Neuron (in vitro differentiated cells): ENCODE measurements at regions not wholly inside any gene's neighbourhood (a gene's known extent, or its start where the extent isn't known, plus 50 kb on each side); places are given as distances from the start of the nearest gene placed in this dataset.
"Not testable (repeated sequence)": the region's sequence is repeated elsewhere in the genome, so short reads cannot be mapped to it uniquely, and the experiment has no call there.

Experiments used
- H2AFZ ChIP-seq: one replicate; pipeline ENCODE4 v1.6.1; 2013; ENCODE audit warnings: low read depth, mild to moderate bottlenecking, inconsistent platforms, low read length, moderate library complexity
- H3K27me3 ChIP-seq: one replicate; pipeline ENCODE4 v1.6.1; 2013; ENCODE audit warnings: low read length; ENCODE audit not compliant: insufficient read depth
- H3K36me3 ChIP-seq: one replicate; pipeline ENCODE4 v1.6.1; 2013; ENCODE audit warnings: low read length; ENCODE audit not compliant: insufficient read depth
- H3K4me1 ChIP-seq: one replicate; pipeline ENCODE4 v1.6.1; 2013; ENCODE audit warnings: low read length; ENCODE audit not compliant: insufficient read depth
- H3K4me3 ChIP-seq: 2 replicates; pipeline ENCODE4 v1.5.1; 2013; ENCODE audit warnings: mild to moderate bottlenecking, low read length, moderate library complexity
- H3K9me3 ChIP-seq: one replicate; pipeline ENCODE4 v1.6.1; 2013; ENCODE audit warnings: low read length

DNA sequence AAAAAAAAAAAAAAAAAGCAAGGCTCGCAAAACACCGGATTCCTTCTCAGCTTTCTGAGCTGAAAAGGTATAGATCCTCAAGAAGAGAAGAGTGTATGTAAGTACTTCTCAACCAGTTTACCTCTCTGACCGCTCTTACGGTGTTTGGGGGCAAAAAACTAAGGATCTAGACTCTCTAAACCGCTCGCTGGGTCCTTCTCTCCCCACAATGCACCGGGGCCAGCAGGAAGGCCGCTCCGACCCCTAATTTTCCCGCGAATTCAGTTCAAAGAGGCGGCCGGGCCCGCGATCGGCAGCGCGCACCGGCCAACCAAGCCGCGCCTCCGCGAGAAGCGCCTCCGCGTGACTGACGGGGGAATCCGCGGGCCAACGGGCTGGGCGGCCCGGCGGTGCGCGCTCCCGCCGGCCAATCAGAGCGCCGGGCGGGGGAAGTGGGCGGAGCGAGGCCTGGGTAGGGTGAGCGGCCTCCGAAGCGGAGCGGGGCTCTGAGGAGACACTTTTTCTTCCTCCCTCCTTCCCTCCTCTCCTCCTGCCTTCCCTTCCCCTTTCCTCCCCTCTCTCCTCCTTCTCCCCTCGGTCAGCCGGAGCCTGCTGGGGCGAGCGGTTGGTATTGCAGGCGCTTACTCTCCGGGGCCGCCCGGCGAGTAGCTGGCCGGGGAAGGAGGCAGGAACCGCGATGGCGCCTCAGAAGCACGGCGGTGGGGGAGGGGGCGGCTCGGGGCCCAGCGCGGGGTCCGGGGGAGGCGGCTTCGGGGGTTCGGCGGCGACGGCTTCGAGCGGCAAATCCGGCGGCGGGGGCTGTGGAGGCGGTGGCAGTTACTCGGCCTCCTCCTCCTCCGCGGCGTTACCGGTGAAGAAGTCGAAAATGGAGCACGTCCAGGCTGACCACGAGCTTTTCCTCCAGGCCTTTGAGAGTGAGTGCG, 93.0 kb downstream of the CRLF3 start:
- not testable (repeated sequence) for H3K27me3 ChIP-seq, H3K9me3 ChIP-seq, H3K4me1 ChIP-seq, H3K36me3 ChIP-seq
- Histone ChIP-seq H2AFZ (peak overlapping the region; percentile 67), H3K4me3 (peak overlapping the region; percentile 100)

DNA sequence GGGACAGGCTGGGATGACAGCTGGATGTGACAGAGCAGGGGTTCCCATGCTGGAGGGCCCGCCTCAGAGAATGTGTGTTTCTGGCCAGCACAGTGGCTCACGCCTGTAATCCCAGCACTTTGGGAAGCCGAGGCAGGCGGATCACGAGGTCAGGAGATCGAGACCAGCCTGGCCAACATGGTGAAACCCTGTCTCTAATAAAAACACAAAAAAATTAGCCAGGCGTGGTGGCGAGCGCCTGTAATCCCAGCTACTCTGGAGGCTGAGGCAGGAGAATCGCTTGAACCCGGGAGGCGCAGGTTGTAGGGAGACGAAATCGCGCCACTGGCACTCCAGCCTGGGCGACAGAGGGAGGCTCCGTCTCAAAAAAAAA, 93.7 kb downstream of the CRLF3 start:
- H3K4me1 ChIP-seq, H3K27me3 ChIP-seq, H3K36me3 ChIP-seq, H3K9me3 ChIP-seq: not testable (repeated sequence)
- Histone ChIP-seq H2AFZ (peak overlapping the region; percentile 67), H3K4me3 (peak overlapping the region; percentile 61)

DNA sequence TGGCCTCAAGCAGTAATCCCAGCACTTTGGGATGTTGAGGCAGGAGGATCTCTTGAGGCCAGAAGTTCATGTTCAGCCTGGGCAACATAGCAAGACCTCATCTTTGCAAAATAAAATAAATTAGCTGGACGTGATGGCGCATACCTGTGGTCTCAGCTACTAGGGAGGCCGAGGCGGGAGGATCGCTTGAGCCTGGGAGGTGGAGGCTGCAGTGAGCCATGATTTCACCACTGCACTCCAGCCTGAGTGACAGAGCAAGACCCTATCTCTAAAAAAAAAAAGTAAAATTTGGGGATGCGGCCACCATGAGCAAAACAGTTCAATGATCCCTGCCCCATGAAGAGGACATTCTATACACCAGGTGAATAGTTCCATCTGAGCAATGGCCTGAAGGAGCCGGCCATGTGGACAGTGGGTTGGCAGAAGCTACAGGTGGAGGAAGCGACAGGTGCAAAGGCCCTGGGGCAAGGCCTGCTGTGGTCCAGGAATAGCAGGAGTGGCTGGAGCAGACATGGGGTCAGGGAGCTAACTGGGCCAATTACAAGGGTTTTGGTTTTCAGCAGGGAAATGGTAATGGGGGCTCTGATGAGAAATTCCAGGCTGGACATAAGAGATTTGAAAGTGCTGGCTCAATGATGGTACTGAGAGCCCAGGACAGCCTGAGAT, 94.2 kb downstream of the CRLF3 start:
- H2AFZ ChIP-seq, H3K4me3 ChIP-seq, H3K9me3 ChIP-seq: not testable (repeated sequence)

GRCh38 chr17:30729471-30730170, 94.9 kb downstream of the CRLF3 start:
- not testable (repeated sequence) for H3K27me3 ChIP-seq, H3K36me3 ChIP-seq, H3K4me1 ChIP-seq, H2AFZ ChIP-seq, H3K4me3 ChIP-seq, H3K9me3 ChIP-seq

More for the DNA sequence above, 94.2 kb downstream of the CRLF3 start:
- H3K36me3 ChIP-seq, H3K4me1 ChIP-seq, H3K27me3 ChIP-seq: not testable (repeated sequence)

GRCh38 chr17:30727517-30727916, 97.0 kb downstream of the CRLF3 start:
- H3K27me3 ChIP-seq, H3K4me3 ChIP-seq, H3K4me1 ChIP-seq, H2AFZ ChIP-seq, H3K9me3 ChIP-seq, H3K36me3 ChIP-seq: not testable (repeated sequence)

- not testable (repeated sequence) for H3K4me3 ChIP-seq, H3K9me3 ChIP-seq, H3K36me3 ChIP-seq, H3K27me3 ChIP-seq, H2AFZ ChIP-seq, H3K4me1 ChIP-seq
Measured at GRCh38 chr17:30726734-30727133, 97.8 kb downstream of the CRLF3 start.

DNA sequence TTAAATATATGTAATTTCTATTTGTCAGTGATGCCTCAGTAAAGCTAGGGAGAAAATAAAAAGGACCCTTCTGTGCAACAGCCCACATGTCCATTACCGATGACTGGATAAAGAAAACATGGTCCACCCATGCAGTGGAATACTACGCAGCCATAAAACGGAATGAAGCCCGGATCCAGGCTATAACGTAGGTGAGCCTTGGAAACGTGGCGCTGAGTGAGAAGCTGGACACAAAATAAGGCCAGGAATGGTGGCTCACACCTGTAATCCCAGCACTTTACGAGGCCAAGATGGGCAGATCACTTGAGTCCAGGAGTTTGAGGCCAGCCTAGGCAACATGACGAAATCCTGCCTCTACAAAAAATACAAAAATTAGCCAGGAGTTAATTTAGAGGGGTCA, 98.2 kb downstream of the CRLF3 start:
- not testable (repeated sequence) for H3K9me3 ChIP-seq, H2AFZ ChIP-seq, H3K4me3 ChIP-seq, H3K36me3 ChIP-seq, H3K27me3 ChIP-seq, H3K4me1 ChIP-seq

DNA sequence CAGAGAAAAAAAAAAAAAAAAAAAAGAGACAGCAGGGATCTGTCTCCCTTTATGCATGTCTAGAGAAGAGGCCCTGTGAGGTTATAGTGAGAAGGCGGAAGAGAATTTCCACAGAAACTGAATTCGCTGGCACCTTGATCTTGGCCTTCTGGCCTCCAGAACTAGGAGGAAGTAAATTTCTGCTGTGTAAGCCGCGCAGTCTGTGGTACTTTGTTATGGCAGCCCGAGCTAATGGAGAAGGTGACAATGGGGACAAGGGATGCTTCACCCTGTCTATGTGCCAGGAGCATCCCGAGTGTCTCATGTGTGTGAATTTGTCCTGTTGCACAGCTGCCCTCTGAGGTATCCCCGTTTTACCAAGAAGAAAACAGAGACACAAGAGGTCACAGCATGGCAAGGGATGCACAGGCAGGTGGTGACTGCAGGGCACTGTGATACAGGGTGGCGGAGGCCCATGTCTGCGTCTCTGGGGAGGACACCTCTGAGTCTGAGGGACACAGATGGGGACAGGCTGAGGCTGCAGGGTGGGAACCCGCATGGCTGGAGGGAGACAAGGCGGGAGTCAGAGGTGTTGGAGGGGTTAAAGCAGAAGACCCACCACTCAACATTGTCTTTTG, 100.3 kb downstream of the CRLF3 start:
- not testable (repeated sequence) for H3K36me3 ChIP-seq, H3K4me1 ChIP-seq, H3K27me3 ChIP-seq

GRCh38 chr17:30722114-30722780, 102.2 kb downstream of the CRLF3 start:
- H3K9me3 ChIP-seq, H3K4me1 ChIP-seq: not testable (repeated sequence)

More for the DNA sequence above, 100.3 kb downstream of the CRLF3 start:
- not testable (repeated sequence) for H2AFZ ChIP-seq, H3K4me3 ChIP-seq, H3K9me3 ChIP-seq

GRCh38 chr17:30720971-30721370, 103.5 kb downstream of the CRLF3 start:
- not testable (repeated sequence) for H3K27me3 ChIP-seq, H3K4me3 ChIP-seq, H3K36me3 ChIP-seq, H2AFZ ChIP-seq, H3K9me3 ChIP-seq, H3K4me1 ChIP-seq

More at GRCh38 chr17:30722114-30722780, 102.2 kb downstream of the CRLF3 start:
- not testable (repeated sequence) for H2AFZ ChIP-seq, H3K27me3 ChIP-seq, H3K4me3 ChIP-seq, H3K36me3 ChIP-seq

- Histone ChIP-seq H3K9me3 (no peaks in the 10 kb centered on the region), H3K4me1 (no peaks in the 10 kb centered on the region), H2AFZ (no peak overlapping the region), H3K4me3 (no peak overlapping the region), H3K36me3 (no peaks in the 10 kb centered on the region), H3K27me3 (no peaks in the 10 kb centered on the region)
Measured at GRCh38 chr17:30720013-30720471, 104.5 kb downstream of the CRLF3 start.

GRCh38 chr17:30719131-30719973, 105.1 kb downstream of the CRLF3 start:
- not testable (repeated sequence) for H3K4me1 ChIP-seq, H3K9me3 ChIP-seq, H3K4me3 ChIP-seq, H2AFZ ChIP-seq, H3K27me3 ChIP-seq, H3K36me3 ChIP-seq
